Peyer's patch (tissue), 4 donors: ENCODE measurements at regions not wholly inside any gene's neighbourhood (a gene's known extent, or its start where the extent isn't known, plus 50 kb on each side); places are given as distances from the start of the nearest gene placed in this dataset.

ENCODE experiments used
- DNase-seq, 3 donors: peaks; one replicate each; pipeline ENCODE4 v3.0.0-alpha.2; 2017 to 2019
- H3K27ac ChIP-seq, 4 donors: fragments of 200-600 bp; sonication (generic); one replicate each; pipeline ENCODE4 v1.5.1; 2016 to 2019
- H3K27me3 ChIP-seq, 2 donors: fragments of 200-600 bp; sonication (generic); one replicate each; pipeline ENCODE4 v1.5.1; 2019
- H3K36me3 ChIP-seq, 3 donors: fragments of 200-600 bp; sonication (generic); one replicate each; pipeline ENCODE4 v1.5.1; 2016 to 2019
- H3K4me1 ChIP-seq, 4 donors: fragments of 200-600 bp; sonication (generic); one replicate each; pipeline ENCODE4 v1.5.1; 2016 to 2019
- H3K4me3 ChIP-seq, 4 donors: fragments of 200-600 bp; sonication (generic); 1 replicate in 3 of 4; 2 replicates in 1 of 4; pipeline ENCODE4 v1.5.1; 2016 to 2019; ENCODE audit warnings: mild to moderate bottlenecking in 1 of 4
- H3K9me3 ChIP-seq, 4 donors: fragments of 200-600 bp; sonication (generic); one replicate each; pipeline ENCODE4 v1.5.1; 2016 to 2019; ENCODE audit warnings: mild to moderate bottlenecking in 1 of 4
- CTCF ChIP-seq, 6 experiments: fragments of 450-650 bp in 4 of 6; fragments of 200-600 bp in 2 of 6; sonication (generic) in 1 of 6; IDR thresholded peaks; one replicate each; pipeline ENCODE4 v1.5.1; 2017 to 2019; ENCODE audit warnings: antibody characterized with exemption in 6 of 6, mild to moderate bottlenecking in 3 of 6, moderate library complexity in 1 of 6
- POLR2A ChIP-seq, 2 donors: fragments of 450-650 bp; IDR thresholded peaks; one replicate each; pipeline ENCODE4 v1.5.1; 2017; ENCODE audit warnings: antibody characterized with exemption in 2 of 2, mild to moderate bottlenecking in 2 of 2, moderate library complexity in 2 of 2

GRCh38 chr16:87131996-87132345 lies 185.2 kb downstream of the C16orf95 start:
- no peaks in the 10 kb centered on the region for H3K4me1 ChIP-seq

DNA sequence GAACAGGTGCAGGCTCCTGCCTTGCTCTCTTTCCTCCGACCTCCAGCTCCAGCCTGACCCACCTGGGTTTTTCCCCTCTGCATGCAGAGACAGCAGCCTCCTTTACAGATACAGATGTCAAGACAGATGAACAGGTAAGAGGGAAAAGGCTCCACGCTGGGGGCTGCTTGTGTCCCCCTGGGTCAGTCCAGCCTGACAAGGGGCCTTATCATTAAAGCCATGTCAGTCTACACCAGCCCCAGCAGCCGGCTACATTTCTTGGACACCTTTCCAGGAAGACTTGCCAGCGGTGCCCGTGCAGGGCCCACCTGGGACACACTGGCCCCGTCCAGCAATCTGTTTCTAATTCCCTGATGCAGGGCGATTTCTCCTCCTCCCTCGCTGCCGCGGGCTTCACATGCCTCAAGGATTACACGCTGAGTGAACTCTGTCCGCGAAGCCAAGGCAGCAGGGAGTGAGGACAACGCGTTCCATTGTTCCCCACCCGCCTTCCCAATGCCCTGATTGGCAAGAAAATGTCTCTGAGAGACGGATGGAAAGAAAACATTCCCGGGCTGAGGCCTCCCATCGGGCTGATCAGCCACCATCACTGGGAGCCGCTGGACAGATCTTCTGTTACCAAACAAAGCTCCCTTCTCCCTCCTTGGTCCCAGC lies 184.7 kb downstream of the C16orf95 start:
- DNase-seq, result no peak
- peaks cover 0 to 7% (median 0%) of the 10 kb centered on the region in 4 donors for H3K9me3 ChIP-seq
- no peak overlapping the region for H3K27ac ChIP-seq
- no peaks in the 10 kb centered on the region for H3K27me3 ChIP-seq
- H3K36me3 ChIP-seq, result no peaks in the 10 kb centered on the region
- TF ChIP-seq CTCF (IDR thresholded peaks at IDR 0.05), result no peak
- no peak for TF ChIP-seq POLR2A (IDR thresholded peaks at IDR 0.05)
- H3K4me1 ChIP-seq, result no peaks in the 10 kb centered on the region
- no peak overlapping the region for H3K4me3 ChIP-seq

More at GRCh38 chr16:87131996-87132345, 185.2 kb downstream of the C16orf95 start:
- DNase-seq, result no peak
- H3K9me3 ChIP-seq, result peaks cover 0 to 7% (median 0%) of the 10 kb centered on the region in 4 donors
- H3K27ac ChIP-seq, result no peak overlapping the region
- H3K27me3 ChIP-seq, result no peaks in the 10 kb centered on the region
- no peak overlapping the region for H3K4me3 ChIP-seq
- no peaks in the 10 kb centered on the region for H3K36me3 ChIP-seq
- TF ChIP-seq POLR2A (IDR thresholded peaks at IDR 0.05) (no peak), CTCF (IDR thresholded peaks at IDR 0.05) (no peak)

DNA sequence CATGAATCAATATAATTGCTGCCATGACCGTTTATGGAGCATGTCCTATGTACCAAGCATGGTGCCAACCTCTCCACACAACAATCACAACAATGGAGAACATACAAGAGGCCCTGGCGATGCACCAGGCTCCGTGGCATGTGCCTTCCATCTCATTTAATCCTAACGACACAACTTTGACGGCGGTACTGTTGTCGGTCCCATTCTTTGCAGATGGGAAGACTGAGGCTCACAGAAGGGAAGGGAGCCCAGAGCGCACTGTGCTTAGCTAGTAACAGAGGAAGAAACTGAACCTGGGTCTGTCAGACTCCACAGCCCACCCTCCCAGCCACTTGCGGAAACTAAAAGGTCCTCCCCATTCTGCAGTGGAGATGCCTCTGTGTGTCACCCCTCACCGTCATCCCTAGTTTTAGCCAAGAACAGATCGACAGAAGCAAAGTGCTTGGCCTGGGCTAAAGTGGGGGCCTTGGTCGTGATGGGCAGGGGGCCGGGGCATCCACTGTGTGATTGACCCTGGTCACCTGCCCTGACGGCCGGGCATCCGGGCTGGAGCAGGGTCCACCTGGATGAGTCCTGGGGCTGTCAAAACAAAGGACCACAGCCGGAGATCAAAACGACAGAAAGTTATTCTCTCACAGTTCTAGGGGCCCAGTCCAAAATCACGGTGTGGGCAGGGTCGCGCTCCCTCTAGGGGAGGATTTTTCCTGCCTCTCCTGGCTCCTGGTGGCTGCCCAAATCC lies 183.9 kb downstream of the C16orf95 start:
- no peak overlapping the region for H3K4me3 ChIP-seq
- DNase-seq, result no peak
- no peak overlapping the region for H3K27ac ChIP-seq

GRCh38 chr16:87133966-87134627 lies 183.1 kb downstream of the C16orf95 start:
- no peaks in the 10 kb centered on the region for H3K4me1 ChIP-seq
- H3K9me3 ChIP-seq, result peaks cover 0 to 4% (median 0%) of the 10 kb centered on the region in 4 donors
- no peak overlapping the region for H3K27ac ChIP-seq
- H3K4me3 ChIP-seq, result no peak overlapping the region
- no peaks in the 10 kb centered on the region for H3K27me3 ChIP-seq
- DNase-seq, result no peak
- TF ChIP-seq CTCF (IDR thresholded peaks at IDR 0.05) (no peak), POLR2A (IDR thresholded peaks at IDR 0.05) (no peak)
- no peaks in the 10 kb centered on the region for H3K36me3 ChIP-seq

More for the DNA sequence above, 183.9 kb downstream of the C16orf95 start:
- no peak for TF ChIP-seq CTCF (IDR thresholded peaks at IDR 0.05)
- no peak for TF ChIP-seq POLR2A (IDR thresholded peaks at IDR 0.05)
- Histone ChIP-seq H3K27me3 (no peaks in the 10 kb centered on the region), H3K9me3 (peaks cover 0 to 7% (median 0%) of the 10 kb centered on the region in 4 donors), H3K36me3 (no peaks in the 10 kb centered on the region), H3K4me1 (no peaks in the 10 kb centered on the region)

DNA sequence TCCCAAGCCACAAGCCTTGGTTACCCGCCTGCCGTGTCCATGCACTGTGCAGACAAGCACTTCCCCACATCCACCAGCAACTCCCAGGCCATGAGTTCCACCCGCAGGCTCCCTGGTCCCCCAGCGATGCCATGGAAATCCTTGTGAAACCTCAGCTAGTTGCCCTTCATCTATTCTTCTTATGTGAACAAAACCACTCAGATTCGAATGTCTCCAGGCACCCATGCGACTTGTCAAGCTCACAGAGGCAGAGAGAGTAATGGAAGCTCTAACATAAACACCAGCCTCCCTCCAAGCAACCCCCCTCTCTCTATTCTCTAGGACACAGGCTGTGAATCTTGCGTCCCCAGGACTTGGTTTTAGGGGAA lies 182.6 kb downstream of the C16orf95 start:
- no peaks in the 10 kb centered on the region for H3K4me1 ChIP-seq
- no peak overlapping the region for H3K4me3 ChIP-seq
- DNase-seq, result no peak
- H3K27me3 ChIP-seq, result no peaks in the 10 kb centered on the region
- H3K27ac ChIP-seq, result no peak overlapping the region
- H3K9me3 ChIP-seq, result no peaks in the 10 kb centered on the region
- TF ChIP-seq POLR2A (IDR thresholded peaks at IDR 0.05), result no peak
- TF ChIP-seq CTCF (IDR thresholded peaks at IDR 0.05), result no peak
- H3K36me3 ChIP-seq, result no peaks in the 10 kb centered on the region
